Caki2 (cell line): ENCODE measurements at regions not wholly inside any gene's neighbourhood (a gene's known extent, or its start where the extent isn't known, plus 50 kb on each side); places are given as distances from the start of the nearest gene placed in this dataset.

Experiments
- DNase-seq: peaks from one replicate; pipeline ENCODE4 v3.0.0-alpha.2; 2015; ENCODE audit warnings: low read depth
- in situ Hi-C: cut with HindIII; loops from 2 replicates; pipeline ENCODE4 v1.10.0; 2016; ENCODE audit warnings: low sequenced_read_pairs, low pct_unique_long_range_greater_than_20kb, mixed read lengths

GRCh38 chr11:29801561-29801960 lies 215.3 kb downstream of the KCNA4 start:
- in situ Hi-C loops = no loop called here

GRCh38 chr11:29786092-29786491 lies 230.7 kb downstream of the KCNA4 start:
- DNase-seq = no peak
- in situ Hi-C loops = no loop called here

More at GRCh38 chr11:29801561-29801960, 215.3 kb downstream of the KCNA4 start:
- DNase-seq = no peak

- no peak for DNase-seq
- in situ Hi-C loops = no loop called here
These were observed 233.3 kb downstream of the KCNA4 start for GRCh38 chr11:29783506-29783905.

GRCh38 chr11:29782447-29782846 lies 234.4 kb downstream of the KCNA4 start:
- no peak for DNase-seq
- in situ Hi-C loops = no loop called here

GRCh38 chr11:29781268-29781667 lies 235.6 kb downstream of the KCNA4 start:
- DNase-seq = no peak
- in situ Hi-C loops = no loop called here

- in situ Hi-C loops = no loop called here
- no peak for DNase-seq
These were observed 236.1 kb downstream of the KCNA4 start for GRCh38 chr11:29780756-29781155.

GRCh38 chr11:29773656-29774264 lies 243.1 kb downstream of the KCNA4 start:
- DNase-seq = no peak

GRCh38 chr11:29756871-29757270 lies 260.0 kb downstream of the KCNA4 start:
- in situ Hi-C loops = no loop called here
- DNase-seq = no peak

More at GRCh38 chr11:29773656-29774264, 243.1 kb downstream of the KCNA4 start:
- in situ Hi-C loops = no loop called here

- no peak for DNase-seq
- in situ Hi-C loops = no loop called here
These were observed 261.4 kb downstream of the KCNA4 start for GRCh38 chr11:29755474-29755873.

- in situ Hi-C loops = no loop called here
- no peak for DNase-seq
These were observed 265.2 kb downstream of the KCNA4 start for GRCh38 chr11:29751618-29752017.

- no peak for DNase-seq
- in situ Hi-C loops = no loop called here
These were observed 266.4 kb downstream of the KCNA4 start for GRCh38 chr11:29750392-29750791.

- DNase-seq = no peak
- in situ Hi-C loops = no loop called here
These were observed 282.5 kb downstream of the KCNA4 start for GRCh38 chr11:29734287-29734686.

GRCh38 chr11:29713831-29714320 lies 303.0 kb downstream of the KCNA4 start:
- in situ Hi-C loops = no loop called here

GRCh38 chr11:29712616-29713015 lies 304.2 kb downstream of the KCNA4 start:
- in situ Hi-C loops = no loop called here
- no peak for DNase-seq

More at GRCh38 chr11:29713831-29714320, 303.0 kb downstream of the KCNA4 start:
- no peak for DNase-seq

GRCh38 chr11:29707924-29708323 lies 308.9 kb downstream of the KCNA4 start:
- in situ Hi-C loops = no loop called here

GRCh38 chr11:29685361-29685760 lies 331.5 kb downstream of the KCNA4 start:
- no peak for DNase-seq
- in situ Hi-C loops = no loop called here

More at GRCh38 chr11:29707924-29708323, 308.9 kb downstream of the KCNA4 start:
- no peak for DNase-seq

- DNase-seq = no peak
- in situ Hi-C loops = no loop called here
These were observed 334.0 kb downstream of the KCNA4 start for GRCh38 chr11:29682856-29683255.

GRCh38 chr11:29679996-29680395 lies 336.8 kb downstream of the KCNA4 start:
- in situ Hi-C loops = no loop called here
- no peak for DNase-seq

- in situ Hi-C loops = no loop called here
- no peak for DNase-seq
These were observed 339.8 kb downstream of the KCNA4 start for GRCh38 chr11:29676993-29677392.

- in situ Hi-C loops = no loop called here
- no peak for DNase-seq
These were observed 347.5 kb downstream of the KCNA4 start for GRCh38 chr11:29669310-29669709.
